GM18498 (cell line): ENCODE measurements at regions not wholly inside any gene's neighbourhood (a gene's known extent, or its start where the extent isn't known, plus 50 kb on each side); places are given as distances from the start of the nearest gene placed in this dataset.

Source experiments
- ATAC-seq: cut with Tn5 transposase; IDR thresholded peaks from one replicate; pipeline ENCODE4 v1.9.1; 2021; ENCODE audit warnings: mild to moderate bottlenecking, moderate library complexity; ENCODE audit not compliant: unreplicated experiment

- no peak for ATAC-seq
Measured at GRCh38 chr6:163670336-163670735, 255.8 kb downstream of the QKI start.

- peak; percentile 54 for ATAC-seq
Measured at GRCh38 chr6:163668061-163668426, 253.5 kb downstream of the QKI start.

GRCh38 chr6:163667372-163668060 is 253.0 kb downstream of the QKI start:
- peak; percentile 97 for ATAC-seq

- no peak for ATAC-seq
Measured at GRCh38 chr6:163665464-163665863, 250.9 kb downstream of the QKI start.

GRCh38 chr6:163663575-163663974 is 249.1 kb downstream of the QKI start:
- no peak for ATAC-seq

- no peak for ATAC-seq
Measured at GRCh38 chr6:163662604-163663225, 248.2 kb downstream of the QKI start.

GRCh38 chr6:163661272-163661671 is 246.8 kb downstream of the QKI start:
- peak; percentile 98 for ATAC-seq

GRCh38 chr6:163659803-163660202 is 245.3 kb downstream of the QKI start:
- ATAC-seq: no peak

GRCh38 chr6:163655217-163656121 is 241.0 kb downstream of the QKI start:
- ATAC-seq: no peak

- ATAC-seq: no peak
Measured at GRCh38 chr6:163651915-163652668, 237.6 kb downstream of the QKI start.

GRCh38 chr6:163651426-163651825 is 236.9 kb downstream of the QKI start:
- no peak for ATAC-seq

GRCh38 chr6:163648868-163649267 is 234.3 kb downstream of the QKI start:
- ATAC-seq: no peak

- no peak for ATAC-seq
Measured at GRCh38 chr6:163647624-163648023, 233.1 kb downstream of the QKI start.

- ATAC-seq: no peak
Measured at GRCh38 chr6:163646866-163647265, 232.3 kb downstream of the QKI start.

- no peak for ATAC-seq
Measured at GRCh38 chr6:163646133-163646532, 231.6 kb downstream of the QKI start.

GRCh38 chr6:163645560-163645959 is 231.0 kb downstream of the QKI start:
- ATAC-seq: no peak

- no peak for ATAC-seq
Measured at GRCh38 chr6:163643866-163644265, 229.3 kb downstream of the QKI start.

- no peak for ATAC-seq
Measured at GRCh38 chr6:163641706-163642105, 227.2 kb downstream of the QKI start.

- no peak for ATAC-seq
Measured at GRCh38 chr6:163640641-163641040, 226.1 kb downstream of the QKI start.

- ATAC-seq: peak; percentile 92
Measured at GRCh38 chr6:163637524-163637923, 223.0 kb downstream of the QKI start.

GRCh38 chr6:163635731-163636364 is 221.3 kb downstream of the QKI start:
- ATAC-seq: no peak
